H1 (cell line): ENCODE measurements at regions not wholly inside any gene's neighbourhood (a gene's known extent, or its start where the extent isn't known, plus 50 kb on each side); places are given as distances from the start of the nearest gene placed in this dataset.

Source experiments
- ASH2L ChIP-seq: fragments of 200-600, 300-600 bp; sonication (generic); IDR thresholded peaks from one replicate; pipeline ENCODE4 v1.7.1; 2017; ENCODE audit warnings: low read length
- ATF3 ChIP-seq: IDR thresholded peaks from 2 replicates; pipeline ENCODE4 v1.6.1; 2011; ENCODE audit warnings: low read depth, mild to moderate bottlenecking, low read length; ENCODE audit not compliant: insufficient read depth
- CTCF ChIP-seq, 3 experiments: IDR thresholded peaks; 1 replicate in 2 of 3; 2 replicates in 1 of 3; pipeline versions ENCODE4 v1.5.1 to v1.6.1; 2011; ENCODE audit warnings: low read length in 3 of 3, mild to moderate bottlenecking in 3 of 3, inconsistent platforms in 2 of 3, low read depth in 1 of 3, moderate library complexity in 1 of 3; ENCODE audit not compliant: insufficient read depth in 1 of 3; ENCODE audit errors: control extremely low read depth in 1 of 3
- EZH2 ChIP-seq: fragments of 200-600 bp; sonication (generic); IDR thresholded peaks from 2 replicates; pipeline ENCODE4 v1.7.1; 2012; ENCODE audit warnings: low read depth, mild to moderate bottlenecking, moderate library complexity, low read length, inconsistent platforms; ENCODE audit not compliant: severe bottlenecking
- GTF2F1 ChIP-seq: IDR thresholded peaks from 2 replicates; pipeline ENCODE4 v1.6.1; 2012; ENCODE audit warnings: low read depth, low read length, improper control_type of control experiment, borderline replicate concordance
- KDM1A ChIP-seq: fragments of 200-600, 300-600 bp; sonication (generic); IDR thresholded peaks from 2 replicates; pipeline ENCODE4 v1.7.1; 2016; ENCODE audit warnings: mild to moderate bottlenecking, low read length, borderline replicate concordance
- POLR2A ChIP-seq, 2 experiments: IDR thresholded peaks; 1 replicate in 1 of 2; 2 replicates in 1 of 2; pipeline ENCODE4 v1.6.1; 2011; ENCODE audit warnings: low read depth in 2 of 2, low read length in 2 of 2, mild to moderate bottlenecking in 2 of 2; ENCODE audit errors: control extremely low read depth in 1 of 2
- POLR2AphosphoS5 ChIP-seq: IDR thresholded peaks from 2 replicates; pipeline ENCODE4 v1.6.1; 2011; ENCODE audit warnings: low read depth, low read length
- RXRA ChIP-seq: IDR thresholded peaks from 2 replicates; pipeline ENCODE4 v1.6.1; 2011; ENCODE audit warnings: low read depth, mild to moderate bottlenecking, low read length, moderate library complexity; ENCODE audit not compliant: insufficient read depth
- TAF7 ChIP-seq: optimal IDR thresholded peaks from 2 replicates; pipeline ENCODE3; 2011; ENCODE audit warnings: low read depth, mild to moderate bottlenecking, inconsistent platforms, low read length, moderate library complexity, borderline replicate concordance
- USF2 ChIP-seq: IDR thresholded peaks from 2 replicates; pipeline ENCODE4 v1.6.1; 2011; ENCODE audit warnings: low read length, improper control_type of control experiment
- ZNF274 ChIP-seq: IDR thresholded peaks from 2 replicates; pipeline ENCODE4 v1.7.0; 2012; ENCODE audit warnings: low read length, borderline replicate concordance; ENCODE audit errors: extremely low read depth

GRCh38 chr16:85275533-85276249 lies 163.4 kb upstream of the CIBAR2 start:
- TF ChIP-seq KDM1A: peak; percentile 94
- peak; percentile 96 to 99 (median 97) for TF ChIP-seq CTCF (IDR thresholded peaks at IDR 0.05; ENCODE audit: control extremely low read depth in 1 of 3, insufficient read depth in 1 of 3, low read depth in 1 of 3, low read length in 3 of 3)
- no peak for TF ChIP-seq ASH2L
- no peak for TF ChIP-seq GTF2F1
- no peak for TF ChIP-seq ATF3
- no peak for TF ChIP-seq RXRA
- no peak for TF ChIP-seq USF2
- TF ChIP-seq POLR2A (IDR thresholded peaks at IDR 0.05; ENCODE audit: control extremely low read depth in 1 of 2, low read depth in 2 of 2, low read length in 2 of 2): no peak
- TF ChIP-seq EZH2: no peak
- TF ChIP-seq TAF7: no peak
- no peak for TF ChIP-seq ZNF274
- TF ChIP-seq POLR2AphosphoS5: no peak
